ENCODE measurements at regions not wholly inside any gene's neighbourhood (a gene's known extent, or its start where the extent isn't known, plus 50 kb on each side); places are given as distances from the start of the nearest gene placed in this dataset.
A peak's percentile ranks its signal among the peaks of the same experiment; 100 is the strongest.

- H3K9me3 ChIP-seq: no peaks in the 10 kb centered on the region
- no peak for DNase-seq
- intact Hi-C loops (cut with DNase I): no loop called here
- no peak overlapping the region for H3K27ac ChIP-seq
- H3K4me1 ChIP-seq: no peaks in the 10 kb centered on the region
- no peak for TF ChIP-seq CTCF (IDR thresholded peaks at IDR 0.05)
- no peak for TF ChIP-seq POLR2A (IDR thresholded peaks at IDR 0.05)
- no peaks in the 10 kb centered on the region for H3K27me3 ChIP-seq
- no peak for ATAC-seq
- no peaks in the 10 kb centered on the region for H3K36me3 ChIP-seq (replicated peaks in 1 of 2; ENCODE audit: insufficient read depth in 1 of 2, low read depth in 2 of 2)
- WGBS, 2 donors: 55 to 66% methylated on average over 1 of the region's 1 CpG
- no peak overlapping the region for H3K4me3 ChIP-seq
Measured at GRCh38 chr2:61774351-61774750, 79.5 kb downstream of the FAM161A start.

- H3K36me3 ChIP-seq (replicated peaks in 1 of 2; ENCODE audit: insufficient read depth in 1 of 2, low read depth in 2 of 2): no peaks in the 10 kb centered on the region
- DNase-seq (no peak), ATAC-seq (no peak)
- no peak overlapping the region for H3K4me3 ChIP-seq
- WGBS, 2 donors: 46 to 51% methylated on average over 7 of the region's 7 CpGs
- no peaks in the 10 kb centered on the region for H3K27me3 ChIP-seq
- intact Hi-C loops (cut with DNase I): no loop called here
- TF ChIP-seq POLR2A (IDR thresholded peaks at IDR 0.05) (no peak), CTCF (IDR thresholded peaks at IDR 0.05) (no peak)
- no peak overlapping the region for H3K27ac ChIP-seq
- no peaks in the 10 kb centered on the region for H3K4me1 ChIP-seq
- no peaks in the 10 kb centered on the region for H3K9me3 ChIP-seq
Measured at GRCh38 chr2:61771904-61772845, 81.7 kb downstream of the FAM161A start.

GRCh38 chr2:61770746-61771145 is 83.1 kb downstream of the FAM161A start:
- intact Hi-C loops (cut with DNase I): no loop called here
- Histone ChIP-seq H3K4me1 (no peaks in the 10 kb centered on the region), H3K9me3 (no peaks in the 10 kb centered on the region), H3K27ac (no peak overlapping the region), H3K4me3 (no peak overlapping the region), H3K27me3 (no peaks in the 10 kb centered on the region), H3K36me3 (replicated peaks in 1 of 2; ENCODE audit: insufficient read depth in 1 of 2, low read depth in 2 of 2) (no peaks in the 10 kb centered on the region)
- DNase-seq: no peak
- TF ChIP-seq POLR2A (IDR thresholded peaks at IDR 0.05) (no peak), CTCF (IDR thresholded peaks at IDR 0.05) (no peak)
- ATAC-seq: peak; percentile 38

- ATAC-seq: no peak
- DNase-seq: no peak
- TF ChIP-seq POLR2A (IDR thresholded peaks at IDR 0.05) (no peak), CTCF (IDR thresholded peaks at IDR 0.05) (no peak)
- Histone ChIP-seq H3K27me3 (no peaks in the 10 kb centered on the region), H3K36me3 (replicated peaks in 1 of 2; ENCODE audit: insufficient read depth in 1 of 2, low read depth in 2 of 2) (no peaks in the 10 kb centered on the region), H3K4me3 (no peak overlapping the region), H3K27ac (no peak overlapping the region), H3K4me1 (no peaks in the 10 kb centered on the region), H3K9me3 (no peaks in the 10 kb centered on the region)
- intact Hi-C loops (cut with DNase I): no loop called here
- WGBS, 2 donors: 67 to 69% methylated on average over 1 of the region's 1 CpG
Measured at GRCh38 chr2:61770298-61770697, 83.6 kb downstream of the FAM161A start.
